ENCODE measurements at regions not wholly inside any gene's neighbourhood (a gene's known extent, or its start where the extent isn't known, plus 50 kb on each side); places are given as distances from the start of the nearest gene placed in this dataset.

GRCh38 chr17:33778505-33779233, 476.4 kb upstream of the CCL2 start:
- Mint-ChIP-seq H3K4me1 (no peaks in the 10 kb centered on the region), H3K4me3 (no peak overlapping the region), H3K27me3 (peaks cover 37% of the 10 kb centered on the region), H3K9me3 (no peaks in the 10 kb centered on the region), H3K27ac (no peak overlapping the region)
- DNase-seq (no peak), ATAC-seq (no peak)

- Mint-ChIP-seq H3K27ac (no peak overlapping the region), H3K9me3 (no peaks in the 10 kb centered on the region), H3K27me3 (peaks cover 33% of the 10 kb centered on the region), H3K4me3 (no peak overlapping the region), H3K4me1 (no peaks in the 10 kb centered on the region)
- ATAC-seq (no peak), DNase-seq (peak; percentile 25 to 26)
These were observed 475.9 kb upstream of the CCL2 start for GRCh38 chr17:33779234-33779591.

GRCh38 chr17:33785281-33785680, 469.8 kb upstream of the CCL2 start:
- ATAC-seq (no peak), DNase-seq (no peak)
- no peak overlapping the region for H3K4me3 Mint-ChIP-seq
- no peaks in the 10 kb centered on the region for H3K9me3 Mint-ChIP-seq
- H3K27me3 Mint-ChIP-seq: peaks cover 24% of the 10 kb centered on the region
- H3K27ac Mint-ChIP-seq: no peak overlapping the region
- H3K4me1 Mint-ChIP-seq: no peaks in the 10 kb centered on the region

- Mint-ChIP-seq H3K9me3 (no peaks in the 10 kb centered on the region), H3K27me3 (peaks cover 12% of the 10 kb centered on the region), H3K27ac (no peak overlapping the region), H3K4me3 (no peak overlapping the region), H3K4me1 (no peaks in the 10 kb centered on the region)
- DNase-seq (no peak), ATAC-seq (no peak)
These were observed 468.6 kb upstream of the CCL2 start for GRCh38 chr17:33786478-33786877.

- H3K27me3 Mint-ChIP-seq: no peaks in the 10 kb centered on the region
- H3K4me1 Mint-ChIP-seq: no peaks in the 10 kb centered on the region
- H3K4me3 Mint-ChIP-seq: no peak overlapping the region
- H3K9me3 Mint-ChIP-seq: no peaks in the 10 kb centered on the region
- ATAC-seq (no peak), DNase-seq (no peak)
- H3K27ac Mint-ChIP-seq: no peak overlapping the region
These were observed 465.4 kb upstream of the CCL2 start for GRCh38 chr17:33789658-33790057.

GRCh38 chr17:33797181-33797580, 457.9 kb upstream of the CCL2 start:
- Mint-ChIP-seq H3K27ac (no peak overlapping the region), H3K4me1 (no peaks in the 10 kb centered on the region), H3K9me3 (no peaks in the 10 kb centered on the region), H3K4me3 (no peak overlapping the region), H3K27me3 (peaks cover 26% of the 10 kb centered on the region)
- DNase-seq: no peak
- ATAC-seq: no peak

GRCh38 chr17:33798308-33798707, 456.8 kb upstream of the CCL2 start:
- Mint-ChIP-seq H3K9me3 (no peaks in the 10 kb centered on the region), H3K4me1 (no peaks in the 10 kb centered on the region), H3K27ac (no peak overlapping the region), H3K27me3 (peaks cover 34% of the 10 kb centered on the region), H3K4me3 (no peak overlapping the region)
- DNase-seq (no peak), ATAC-seq (no peak)

GRCh38 chr17:33802349-33803198, 452.5 kb upstream of the CCL2 start:
- Mint-ChIP-seq H3K9me3 (no peaks in the 10 kb centered on the region), H3K4me1 (no peaks in the 10 kb centered on the region), H3K27ac (no peak overlapping the region), H3K27me3 (peaks cover 55% of the 10 kb centered on the region), H3K4me3 (no peak overlapping the region)
- DNase-seq: no peak
- ATAC-seq: no peak

- no peaks in the 10 kb centered on the region for H3K4me1 Mint-ChIP-seq
- no peak overlapping the region for H3K27ac Mint-ChIP-seq
- DNase-seq (no peak), ATAC-seq (no peak)
- H3K27me3 Mint-ChIP-seq: peaks cover 48% of the 10 kb centered on the region
- H3K9me3 Mint-ChIP-seq: no peaks in the 10 kb centered on the region
- no peak overlapping the region for H3K4me3 Mint-ChIP-seq
These were observed 451.8 kb upstream of the CCL2 start for GRCh38 chr17:33803199-33803685.

GRCh38 chr17:33803686-33804085, 451.4 kb upstream of the CCL2 start:
- Mint-ChIP-seq H3K4me3 (no peak overlapping the region), H3K27ac (no peak overlapping the region), H3K9me3 (no peaks in the 10 kb centered on the region), H3K27me3 (peaks cover 46% of the 10 kb centered on the region), H3K4me1 (no peaks in the 10 kb centered on the region)
- ATAC-seq (no peak), DNase-seq (no peak)

- H3K27me3 Mint-ChIP-seq: peaks cover 46% of the 10 kb centered on the region
- no peak for ATAC-seq
- no peaks in the 10 kb centered on the region for H3K9me3 Mint-ChIP-seq
- DNase-seq: no peak
- no peak overlapping the region for H3K4me3 Mint-ChIP-seq
- no peak overlapping the region for H3K27ac Mint-ChIP-seq
- H3K4me1 Mint-ChIP-seq: no peaks in the 10 kb centered on the region
These were observed 450.7 kb upstream of the CCL2 start for GRCh38 chr17:33804401-33804800.

GRCh38 chr17:33806631-33807030, 448.5 kb upstream of the CCL2 start:
- Mint-ChIP-seq H3K4me3 (no peak overlapping the region), H3K27me3 (peaks cover 36% of the 10 kb centered on the region), H3K4me1 (no peaks in the 10 kb centered on the region), H3K9me3 (no peaks in the 10 kb centered on the region), H3K27ac (no peak overlapping the region)
- no peak for ATAC-seq
- no peak for DNase-seq

- Mint-ChIP-seq H3K9me3 (no peaks in the 10 kb centered on the region), H3K4me1 (no peaks in the 10 kb centered on the region)
These were observed 445.3 kb upstream of the CCL2 start for GRCh38 chr17:33809748-33810147.

GRCh38 chr17:33811004-33811760, 443.9 kb upstream of the CCL2 start:
- H3K4me3 Mint-ChIP-seq: no peak overlapping the region

More at GRCh38 chr17:33809748-33810147, 445.3 kb upstream of the CCL2 start:
- Mint-ChIP-seq H3K4me3 (no peak overlapping the region), H3K27ac (peak overlapping the region in 1 of 2 donors; percentile 2), H3K27me3 (peaks cover 23% of the 10 kb centered on the region)
- no peak for ATAC-seq
- no peak for DNase-seq

GRCh38 chr17:33811984-33812577, 443.0 kb upstream of the CCL2 start:
- Mint-ChIP-seq H3K27me3 (peaks cover 8% of the 10 kb centered on the region), H3K27ac (peak overlapping the region in 1 of 2 donors; percentile 28), H3K4me1 (no peaks in the 10 kb centered on the region), H3K4me3 (no peak overlapping the region), H3K9me3 (no peaks in the 10 kb centered on the region)
- ATAC-seq (no peak), DNase-seq (no peak)

More at GRCh38 chr17:33811004-33811760, 443.9 kb upstream of the CCL2 start:
- ATAC-seq (no peak), DNase-seq (no peak)
- H3K27me3 Mint-ChIP-seq: peaks cover 9% of the 10 kb centered on the region
- no peaks in the 10 kb centered on the region for H3K4me1 Mint-ChIP-seq
- H3K9me3 Mint-ChIP-seq: no peaks in the 10 kb centered on the region
- no peak overlapping the region for H3K27ac Mint-ChIP-seq
